GM12878 (cell line): ENCODE measurements at regions not wholly inside any gene's neighbourhood (a gene's known extent, or its start where the extent isn't known, plus 50 kb on each side); places are given as distances from the start of the nearest gene placed in this dataset.

Experiments used
- ATF2 ChIP-seq: IDR thresholded peaks from 2 replicates; pipeline ENCODE4 v1.6.1; 2012; ENCODE audit warnings: low read length, inconsistent platforms
- CTCF ChIP-seq, 3 experiments: IDR thresholded peaks in 2 of 3; conservative IDR thresholded peaks in 1 of 3; 2 replicates each; pipeline ENCODE4 v1.5.1; 2011; ENCODE audit warnings: low read depth in 3 of 3, low read length in 3 of 3, mild to moderate bottlenecking in 3 of 3, control low read depth in 2 of 3, moderate library complexity in 2 of 3, inconsistent platforms in 1 of 3, mixed read lengths in 1 of 3; ENCODE audit not compliant: control insufficient read depth in 2 of 3, insufficient read depth in 1 of 3; ENCODE audit errors: extremely low read depth in 1 of 3
- HDAC6 ChIP-seq: fragments of 200-600 bp; sonication (generic); IDR thresholded peaks from one replicate; pipeline ENCODE4 v1.8.0; 2017; ENCODE audit warnings: antibody characterized with exemption; ENCODE audit not compliant: unreplicated experiment
- MTA3 ChIP-seq: IDR thresholded peaks from 2 replicates; pipeline ENCODE4 v1.6.1; 2012; ENCODE audit warnings: low read length, inconsistent platforms, borderline replicate concordance
- POLR2A ChIP-seq: IDR thresholded peaks from 2 replicates; pipeline ENCODE4 v1.6.1; 2011; ENCODE audit warnings: low read depth, mild to moderate bottlenecking, low read length
- POLR2AphosphoS5 ChIP-seq: IDR thresholded peaks from 2 replicates; pipeline ENCODE4 v1.6.1; 2011; ENCODE audit warnings: mild to moderate bottlenecking, low read length, inconsistent platforms
- SMC3 ChIP-seq: IDR thresholded peaks from 2 replicates; pipeline ENCODE4 v1.6.1; 2011; ENCODE audit warnings: low read length, improper control_type of control experiment, borderline replicate concordance
- TAF1 ChIP-seq: IDR thresholded peaks from 2 replicates; pipeline ENCODE4 v1.6.1; 2011; ENCODE audit warnings: mild to moderate bottlenecking, low read depth, low read length, borderline replicate concordance
- TF ChIP-seq, protein P1 (sequence below): fragments of 150-350 bp; IDR thresholded peaks from 2 replicates; pipeline ENCODE4 v1.6.1; 2016; ENCODE audit warnings: low read depth, low read length

DNA sequence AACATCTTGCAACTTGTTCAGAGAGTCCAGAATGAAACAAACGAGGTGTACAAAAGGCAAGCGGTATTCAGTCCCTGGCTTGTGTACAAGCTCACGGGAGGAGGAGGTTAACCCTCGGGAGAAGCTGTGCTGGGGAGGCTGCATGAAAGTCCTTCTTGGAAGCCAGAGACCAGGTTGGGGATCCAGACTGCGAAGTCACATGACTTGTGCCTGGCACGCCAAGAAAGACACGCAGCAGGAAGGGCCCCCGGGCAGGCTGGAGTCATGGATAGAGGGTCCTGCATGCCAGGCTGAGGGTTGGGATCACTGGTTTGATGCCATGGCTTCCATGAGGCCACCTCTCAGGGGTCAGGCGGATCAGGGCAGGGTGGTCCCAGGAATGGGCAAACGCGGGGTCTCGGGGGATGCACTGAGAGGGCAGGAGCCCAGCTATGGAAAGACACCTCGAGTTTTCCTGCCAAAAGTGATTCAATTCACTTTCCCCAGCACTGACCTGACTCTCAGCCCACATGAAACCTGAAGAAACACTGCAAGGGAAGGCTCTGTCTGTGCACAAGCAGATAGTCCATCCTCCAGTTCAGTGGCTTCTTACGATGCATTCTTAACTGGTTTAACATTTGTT lies 79.4 kb downstream of the DLL1 start:
- no peak for TF ChIP-seq TAF1
- no peak for TF ChIP-seq ATF2
- no peak for TF ChIP-seq POLR2A
- TF ChIP-seq CTCF (IDR thresholded peaks at IDR 0.05 in 2 of 3, conservative IDR thresholded peaks at IDR 0.05 in 1 of 3; ENCODE audit: control insufficient read depth in 2 of 3, extremely low read depth in 1 of 3, insufficient read depth in 1 of 3, low read depth in 3 of 3, low read length in 3 of 3): no peak
- no peak for TF ChIP-seq SMC3
- TF ChIP-seq MTA3: no peak
- TF ChIP-seq HDAC6: no peak
- TF ChIP-seq POLR2AphosphoS5: no peak
- TF ChIP-seq, protein P1, sequence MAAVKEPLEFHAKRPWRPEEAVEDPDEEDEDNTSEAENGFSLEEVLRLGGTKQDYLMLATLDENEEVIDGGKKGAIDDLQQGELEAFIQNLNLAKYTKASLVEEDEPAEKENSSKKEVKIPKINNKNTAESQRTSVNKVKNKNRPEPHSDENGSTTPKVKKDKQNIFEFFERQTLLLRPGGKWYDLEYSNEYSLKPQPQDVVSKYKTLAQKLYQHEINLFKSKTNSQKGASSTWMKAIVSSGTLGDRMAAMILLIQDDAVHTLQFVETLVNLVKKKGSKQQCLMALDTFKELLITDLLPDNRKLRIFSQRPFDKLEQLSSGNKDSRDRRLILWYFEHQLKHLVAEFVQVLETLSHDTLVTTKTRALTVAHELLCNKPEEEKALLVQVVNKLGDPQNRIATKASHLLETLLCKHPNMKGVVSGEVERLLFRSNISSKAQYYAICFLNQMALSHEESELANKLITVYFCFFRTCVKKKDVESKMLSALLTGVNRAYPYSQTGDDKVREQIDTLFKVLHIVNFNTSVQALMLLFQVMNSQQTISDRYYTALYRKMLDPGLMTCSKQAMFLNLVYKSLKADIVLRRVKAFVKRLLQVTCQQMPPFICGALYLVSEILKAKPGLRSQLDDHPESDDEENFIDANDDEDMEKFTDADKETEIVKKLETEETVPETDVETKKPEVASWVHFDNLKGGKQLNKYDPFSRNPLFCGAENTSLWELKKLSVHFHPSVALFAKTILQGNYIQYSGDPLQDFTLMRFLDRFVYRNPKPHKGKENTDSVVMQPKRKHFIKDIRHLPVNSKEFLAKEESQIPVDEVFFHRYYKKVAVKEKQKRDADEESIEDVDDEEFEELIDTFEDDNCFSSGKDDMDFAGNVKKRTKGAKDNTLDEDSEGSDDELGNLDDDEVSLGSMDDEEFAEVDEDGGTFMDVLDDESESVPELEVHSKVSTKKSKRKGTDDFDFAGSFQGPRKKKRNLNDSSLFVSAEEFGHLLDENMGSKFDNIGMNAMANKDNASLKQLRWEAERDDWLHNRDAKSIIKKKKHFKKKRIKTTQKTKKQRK: no peak
